Endothelial cell of umbilical vein (primary cell): ENCODE measurements at regions not wholly inside any gene's neighbourhood (a gene's known extent, or its start where the extent isn't known, plus 50 kb on each side); places are given as distances from the start of the nearest gene placed in this dataset.

ENCODE experiments used
- BruUV-seq: library from RNA; stranded (reverse); fragments of 400-500 nt; replicated peaks from 2 replicates; lab custom pipeline; 2021; lab: Mats Ljungman, UMichigan
- CTCF ChIA-PET: fragments of 300-600, 350-600 bp; sonication (Branson Sonifier 250); formaldehyde crosslinking; loops from one replicate; lab custom pipeline; 2021; ENCODE audit warnings: antibody characterized with exemption, inconsistent platforms; lab: Charles Lee
- POLR2A ChIA-PET: fragments of 300-600, 350-600 bp; sonication (Branson Sonifier 250); formaldehyde crosslinking; loops from one replicate; lab custom pipeline; 2021; ENCODE audit warnings: antibody characterized with exemption, inconsistent platforms; lab: Charles Lee
- DNase-seq: peaks from one replicate; pipeline ENCODE4 v3.0.0-alpha.2; 2011; ENCODE audit warnings: low read depth, low spot score
- FAIRE-seq: peaks from 2 replicates; lab custom pipeline; 2011; peaks lifted over from hg19 to GRCh38; lab: Jason Lieb, UNC
- H2AFZ ChIP-seq: 2 replicates; pipeline ENCODE4 v1.6.0; 2012; ENCODE audit warnings: low read depth, low read length, control low read depth, inconsistent platforms
- H3K27ac ChIP-seq: 2 replicates; pipeline ENCODE4 v1.5.1; 2011; ENCODE audit warnings: low read depth, mild to moderate bottlenecking, control low read depth, low read length, moderate library complexity; ENCODE audit not compliant: insufficient read depth
- H3K27me3 ChIP-seq, 2 experiments: 2 replicates each; pipeline versions ENCODE4 v1.6.0 to v1.6.1; 2011; ENCODE audit warnings: low read length in 2 of 2, mixed read lengths in 1 of 2; ENCODE audit not compliant: control insufficient read depth in 2 of 2, insufficient read depth in 2 of 2
- H3K36me3 ChIP-seq, 2 experiments: 2 replicates in 1 of 2; 3 replicates in 1 of 2; pipeline ENCODE4 v1.5.1; 2011; ENCODE audit warnings: low read length in 2 of 2, mild to moderate bottlenecking in 1 of 2, moderate library complexity in 1 of 2; ENCODE audit not compliant: control insufficient read depth in 2 of 2, insufficient read depth in 2 of 2; ENCODE audit errors: extremely low read depth in 1 of 2
- H3K4me1 ChIP-seq: 3 replicates; pipeline ENCODE4 v1.5.1; 2011; ENCODE audit warnings: mild to moderate bottlenecking, low read length; ENCODE audit not compliant: control insufficient read depth, insufficient read depth; ENCODE audit errors: extremely low read depth
- H3K4me2 ChIP-seq: 2 replicates; pipeline ENCODE4 v1.6.1; 2011; ENCODE audit warnings: low read length, control low read depth, mixed read lengths; ENCODE audit not compliant: insufficient read depth
- H3K4me3 ChIP-seq, 3 experiments: fragments of 200-600 bp in 1 of 3; sonication (generic), shearing (Covaris generic) in 1 of 3; replicated peaks in 1 of 3; 2 replicates each; pipeline ENCODE4 v1.5.1; 2011 to 2016; ENCODE audit warnings: control low read depth in 3 of 3, low read length in 3 of 3, mild to moderate bottlenecking in 2 of 3, inconsistent platforms in 1 of 3, low read depth in 1 of 3, moderate library complexity in 1 of 3; ENCODE audit not compliant: insufficient read depth in 1 of 3
- H3K79me2 ChIP-seq: 2 replicates; pipeline ENCODE4 v1.6.0; 2012; ENCODE audit warnings: low read length, inconsistent platforms; ENCODE audit not compliant: control insufficient read depth, insufficient read depth
- H3K9ac ChIP-seq: replicated peaks from 2 replicates; pipeline ENCODE3; 2011; ENCODE audit warnings: low read length, control low read depth; ENCODE audit not compliant: insufficient read depth; ENCODE audit errors: extremely low read depth
- H3K9me1 ChIP-seq: replicated peaks from 3 replicates; pipeline ENCODE4 v1.6.0; 2011; ENCODE audit warnings: mild to moderate bottlenecking, low read length; ENCODE audit not compliant: control insufficient read depth, insufficient read depth; ENCODE audit errors: extremely low read depth
- H3K9me3 ChIP-seq: replicated peaks from 2 replicates; pipeline ENCODE4 v1.5.1; 2012; ENCODE audit warnings: low read length, inconsistent platforms; ENCODE audit not compliant: control insufficient read depth, insufficient read depth
- H4K20me1 ChIP-seq: replicated peaks from 2 replicates; pipeline ENCODE3; 2011; ENCODE audit warnings: mild to moderate bottlenecking, low read length; ENCODE audit not compliant: control insufficient read depth, insufficient read depth; ENCODE audit errors: extremely low read depth
- EZH2 ChIP-seq: IDR thresholded peaks from 2 replicates; pipeline ENCODE4 v1.6.1; 2012; ENCODE audit warnings: borderline replicate concordance, low read depth, mild to moderate bottlenecking, moderate library complexity, low read length, inconsistent platforms; ENCODE audit not compliant: severe bottlenecking
- FOS ChIP-seq: IDR thresholded peaks from 2 replicates; pipeline ENCODE4 v1.6.1; 2011; ENCODE audit warnings: mild to moderate bottlenecking, low read length, moderate library complexity, borderline replicate concordance; ENCODE audit not compliant: insufficient read depth
- GATA2 ChIP-seq: IDR thresholded peaks from 2 replicates; pipeline ENCODE4 v1.7.0; 2011; ENCODE audit warnings: low read depth, mild to moderate bottlenecking, moderate library complexity, mixed read lengths, low read length; ENCODE audit not compliant: insufficient read length, insufficient read depth
- JUN ChIP-seq: IDR thresholded peaks from 2 replicates; pipeline ENCODE4 v1.6.1; 2011; ENCODE audit warnings: borderline replicate concordance, low read depth; ENCODE audit not compliant: insufficient read length, insufficient read depth
- MYC ChIP-seq: IDR thresholded peaks from one replicate; pipeline ENCODE4 v1.6.1; 2011; ENCODE audit warnings: mild to moderate bottlenecking, low read depth, low read length
- POLR2A ChIP-seq: IDR thresholded peaks from 2 replicates; pipeline ENCODE4 v1.6.1; 2012; ENCODE audit warnings: low read depth, mild to moderate bottlenecking, control low read depth, low read length
- POLR2AphosphoS5 ChIP-seq: IDR thresholded peaks from 2 replicates; pipeline ENCODE4 v1.6.1; 2012; ENCODE audit warnings: low read depth, mild to moderate bottlenecking, control low read depth, low read length, moderate library complexity; ENCODE audit not compliant: insufficient read depth
- dilution Hi-C: fragments of 300-500 bp; cut with MboI; formaldehyde crosslinking; loops from one replicate; pipeline ENCODE4 v1.15.0; 2019; ENCODE audit warnings: low sequenced_read_pairs; ENCODE audit not compliant: extremely low pct_ligation_motif_present
- intact Hi-C: fragments of 100-400 bp; cut with micrococcal nuclease; formaldehyde crosslinking; loops from one replicate; pipeline ENCODE4 v1.10.0; 2022
- TF ChIP-seq, protein P1 (sequence below), 2 donors: IDR thresholded peaks; 1 replicate in 1 of 2; 2 replicates in 1 of 2; pipeline ENCODE4 v1.5.1; 2011; ENCODE audit warnings: low read length in 2 of 2, mild to moderate bottlenecking in 2 of 2, moderate library complexity in 2 of 2, control low read depth in 1 of 2, inconsistent platforms in 1 of 2, low read depth in 1 of 2; ENCODE audit not compliant: insufficient read depth in 1 of 2; ENCODE audit errors: extremely low read depth in 1 of 2
- TF ChIP-seq, protein P2 (sequence below): IDR thresholded peaks from 2 replicates; pipeline ENCODE4 v1.6.1; 2011; ENCODE audit not compliant: insufficient read depth, insufficient read length

DNA sequence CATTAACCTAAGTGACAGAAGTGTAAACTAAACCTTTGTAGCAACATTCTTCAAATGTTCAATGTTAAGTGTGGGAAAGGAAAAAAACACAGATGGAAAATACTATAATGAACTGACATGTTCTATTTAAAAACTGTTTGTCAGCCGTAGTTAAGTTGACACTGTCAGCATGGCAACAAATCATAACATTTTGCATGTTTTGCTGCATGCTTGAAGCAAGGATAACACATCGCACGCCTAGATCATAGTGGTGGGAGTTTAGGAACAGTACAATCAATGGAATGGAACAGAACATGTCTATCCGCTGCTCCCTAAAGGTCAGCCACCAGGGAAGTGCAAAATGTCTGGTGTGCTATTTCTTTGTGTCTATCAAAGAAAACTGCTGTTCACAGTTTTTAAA lies 62.5 kb upstream of the ESRRG start:
- Histone ChIP-seq H3K36me3 (no peaks in the 10 kb centered on the region), H3K4me2 (no peak overlapping the region), H3K4me1 (no peaks in the 10 kb centered on the region), H3K27ac (no peak overlapping the region), H2AFZ (no peak overlapping the region), H4K20me1 (no peaks in the 10 kb centered on the region), H3K9ac (no peak overlapping the region), H3K9me3 (no peaks in the 10 kb centered on the region), H3K79me2 (no peaks in the 10 kb centered on the region), H3K27me3 (no peaks in the 10 kb centered on the region), H3K9me1 (no peaks in the 10 kb centered on the region), H3K4me3 (no peak overlapping the region)
- TF ChIP-seq EZH2 (no peak), MYC (no peak), JUN (no peak), FOS (no peak), GATA2 (no peak), POLR2A (no peak), POLR2AphosphoS5 (no peak)
- TF ChIP-seq, protein P1, sequence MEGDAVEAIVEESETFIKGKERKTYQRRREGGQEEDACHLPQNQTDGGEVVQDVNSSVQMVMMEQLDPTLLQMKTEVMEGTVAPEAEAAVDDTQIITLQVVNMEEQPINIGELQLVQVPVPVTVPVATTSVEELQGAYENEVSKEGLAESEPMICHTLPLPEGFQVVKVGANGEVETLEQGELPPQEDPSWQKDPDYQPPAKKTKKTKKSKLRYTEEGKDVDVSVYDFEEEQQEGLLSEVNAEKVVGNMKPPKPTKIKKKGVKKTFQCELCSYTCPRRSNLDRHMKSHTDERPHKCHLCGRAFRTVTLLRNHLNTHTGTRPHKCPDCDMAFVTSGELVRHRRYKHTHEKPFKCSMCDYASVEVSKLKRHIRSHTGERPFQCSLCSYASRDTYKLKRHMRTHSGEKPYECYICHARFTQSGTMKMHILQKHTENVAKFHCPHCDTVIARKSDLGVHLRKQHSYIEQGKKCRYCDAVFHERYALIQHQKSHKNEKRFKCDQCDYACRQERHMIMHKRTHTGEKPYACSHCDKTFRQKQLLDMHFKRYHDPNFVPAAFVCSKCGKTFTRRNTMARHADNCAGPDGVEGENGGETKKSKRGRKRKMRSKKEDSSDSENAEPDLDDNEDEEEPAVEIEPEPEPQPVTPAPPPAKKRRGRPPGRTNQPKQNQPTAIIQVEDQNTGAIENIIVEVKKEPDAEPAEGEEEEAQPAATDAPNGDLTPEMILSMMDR (IDR thresholded peaks at IDR 0.05; ENCODE audit: extremely low read depth in 1 of 2, insufficient read depth in 1 of 2, low read depth in 1 of 2, low read length in 2 of 2): no peak
- TF ChIP-seq, protein P2, sequence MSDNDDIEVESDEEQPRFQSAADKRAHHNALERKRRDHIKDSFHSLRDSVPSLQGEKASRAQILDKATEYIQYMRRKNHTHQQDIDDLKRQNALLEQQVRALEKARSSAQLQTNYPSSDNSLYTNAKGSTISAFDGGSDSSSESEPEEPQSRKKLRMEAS: no peak
- CTCF ChIA-PET: no interaction called here
- no TSS peak for BruUV-seq
- dilution Hi-C loops (no loop called here), intact Hi-C loops (no loop called here)
- POLR2A ChIA-PET: no interaction called here
- FAIRE-seq: no peak
- no peak for DNase-seq
